WTC11 (cell line): ENCODE measurements at regions not wholly inside any gene's neighbourhood (a gene's known extent, or its start where the extent isn't known, plus 50 kb on each side); places are given as distances from the start of the nearest gene placed in this dataset.

Experiments used
- ATAC-seq: fragments of 200-7000 bp; cut with Tn5 transposase; 2 replicates; pipeline ENCODE4 v1.10.0; 2021; ENCODE audit warnings: mild to moderate bottlenecking, moderate library complexity
- CTCF ChIA-PET: fragments of 300-600 bp; sonication (Branson Sonifier 250); formaldehyde crosslinking; loops from one replicate; lab custom pipeline; 2021; ENCODE audit warnings: antibody characterized with exemption; lab: Charles Lee
- POLR2A ChIA-PET: fragments of 350-600 bp; sonication (Branson Sonifier 250); formaldehyde crosslinking; loops from one replicate; lab custom pipeline; 2021; ENCODE audit warnings: antibody characterized with exemption; lab: Charles Lee
- DNase-seq: peaks from one replicate; pipeline ENCODE4 v3.0.0; 2021; ENCODE audit warnings: low spot score
- H3K27ac Mint-ChIP-seq: 2 replicates; pipeline ENCODE4 v1.8.0; 2021; ENCODE audit warnings: mixed read lengths
- H3K27me3 Mint-ChIP-seq: 2 replicates; pipeline ENCODE4 v1.8.0; 2021; ENCODE audit warnings: low read depth, mild to moderate bottlenecking, moderate library complexity, mixed read lengths
- H3K36me3 Mint-ChIP-seq: 2 replicates; pipeline ENCODE4 v1.8.0; 2021; ENCODE audit warnings: mixed read lengths
- H3K4me1 Mint-ChIP-seq: 2 replicates; pipeline ENCODE4 v1.8.0; 2022; ENCODE audit warnings: mixed read lengths
- H3K4me3 Mint-ChIP-seq: 2 replicates; pipeline ENCODE4 v1.8.0; 2021; ENCODE audit warnings: mild to moderate bottlenecking, moderate library complexity, mixed read lengths
- H3K9me3 Mint-ChIP-seq: 2 replicates; pipeline ENCODE4 v1.8.0; 2021; ENCODE audit warnings: mixed read lengths
- CBFB ChIP-seq: sonication (generic); formaldehyde crosslinking; IDR thresholded peaks from 2 replicates; pipeline ENCODE4 v1.8.1; 2022; ENCODE audit warnings: mild to moderate bottlenecking, low read depth, missing genetic modification reagents
- E2F4 ChIP-seq: sonication (generic); formaldehyde crosslinking; IDR thresholded peaks from 2 replicates; pipeline ENCODE4 v1.8.1; 2022; ENCODE audit warnings: low read depth, mild to moderate bottlenecking, moderate library complexity, missing genetic modification reagents, borderline replicate concordance
- ELF4 ChIP-seq: sonication (generic); formaldehyde crosslinking; IDR thresholded peaks from 2 replicates; pipeline ENCODE4 v1.8.1; 2022; ENCODE audit warnings: low read depth, mild to moderate bottlenecking, moderate library complexity, missing genetic modification reagents
- EMX1 ChIP-seq: fragments of 250-450 bp; sonication (Bioruptor Pico); IDR thresholded peaks from 2 replicates; pipeline ENCODE4 v1.8.0; 2021; ENCODE audit warnings: mild to moderate bottlenecking
- FOXJ3 ChIP-seq: sonication (generic); formaldehyde crosslinking; IDR thresholded peaks from 2 replicates; pipeline ENCODE4 v1.9.0; 2021; ENCODE audit warnings: missing genetic modification reagents, mild to moderate bottlenecking, borderline replicate concordance
- FOXK1 ChIP-seq: sonication (generic); formaldehyde crosslinking; IDR thresholded peaks from 2 replicates; pipeline ENCODE4 v1.8.0; 2022; ENCODE audit warnings: mild to moderate bottlenecking, moderate library complexity, missing genetic modification reagents
- GABPB1 ChIP-seq: sonication (generic); formaldehyde crosslinking; IDR thresholded peaks from 2 replicates; pipeline ENCODE4 v1.8.1; 2023; ENCODE audit warnings: mild to moderate bottlenecking, missing genetic modification reagents
- MAX ChIP-seq: sonication (generic); formaldehyde crosslinking; IDR thresholded peaks from 2 replicates; pipeline ENCODE4 v1.8.0; 2022; ENCODE audit warnings: mild to moderate bottlenecking, missing genetic modification reagents
- MXD4 ChIP-seq: fragments of 250-450 bp; sonication (Bioruptor Pico); IDR thresholded peaks from 2 replicates; pipeline ENCODE4 v1.8.0; 2021; ENCODE audit warnings: mild to moderate bottlenecking, moderate library complexity, borderline replicate concordance
- NFATC4 ChIP-seq: fragments of 250-450 bp; sonication (Bioruptor Pico); IDR thresholded peaks from 2 replicates; pipeline ENCODE4 v1.9.0; 2021; ENCODE audit warnings: mild to moderate bottlenecking
- RELA ChIP-seq: sonication (generic); formaldehyde crosslinking; IDR thresholded peaks from 2 replicates; pipeline ENCODE4 v1.8.1; 2022; ENCODE audit warnings: missing genetic modification reagents, mild to moderate bottlenecking, borderline replicate concordance
- SMAD3 ChIP-seq: sonication (generic); formaldehyde crosslinking; IDR thresholded peaks from 2 replicates; pipeline ENCODE4 v1.8.0; 2022; ENCODE audit warnings: missing genetic modification reagents, mild to moderate bottlenecking, borderline replicate concordance
- SP1 ChIP-seq: sonication (generic); formaldehyde crosslinking; conservative IDR thresholded peaks from 2 replicates; pipeline ENCODE4 v1.8.1; 2022; ENCODE audit warnings: missing genetic modification reagents
- TEAD1 ChIP-seq: sonication (generic); formaldehyde crosslinking; IDR thresholded peaks from 2 replicates; pipeline ENCODE4 v1.8.0; 2022; ENCODE audit warnings: mild to moderate bottlenecking, missing genetic modification reagents
- TP53 ChIP-seq: sonication (generic); formaldehyde crosslinking; IDR thresholded peaks from 2 replicates; pipeline ENCODE4 v1.8.1; 2023; ENCODE audit warnings: mild to moderate bottlenecking, missing genetic modification reagents
- ZMAT4 ChIP-seq: fragments of 250-450 bp; sonication (Bioruptor Pico); IDR thresholded peaks from 2 replicates; pipeline ENCODE4 v1.9.0; 2021; ENCODE audit warnings: mild to moderate bottlenecking
- ZNF138 ChIP-seq: sonication (generic); formaldehyde crosslinking; conservative IDR thresholded peaks from 2 replicates; pipeline ENCODE4 v1.8.1; 2022; ENCODE audit warnings: mild to moderate bottlenecking, moderate library complexity, missing genetic modification reagents
- ZNF263 ChIP-seq: sonication (generic); formaldehyde crosslinking; IDR thresholded peaks from 2 replicates; pipeline ENCODE4 v1.8.1; 2022; ENCODE audit warnings: low read depth, mild to moderate bottlenecking, moderate library complexity, missing genetic modification reagents
- ZNF416 ChIP-seq: fragments of 250-450 bp; sonication (Bioruptor Pico); IDR thresholded peaks from 2 replicates; pipeline ENCODE4 v1.9.0; 2021; ENCODE audit warnings: mild to moderate bottlenecking, inconsistent platforms
- ZNF671 ChIP-seq: fragments of 250-450 bp; sonication (Bioruptor Pico); IDR thresholded peaks from 2 replicates; pipeline ENCODE4 v1.8.0; 2021; ENCODE audit warnings: mild to moderate bottlenecking
- TF ChIP-seq, protein P1 (sequence below): sonication (generic); formaldehyde crosslinking; IDR thresholded peaks from 2 replicates; pipeline ENCODE4 v1.8.0; 2022; ENCODE audit warnings: mild to moderate bottlenecking, missing genetic modification reagents
- TF ChIP-seq, protein P2 (sequence below): sonication (generic); formaldehyde crosslinking; IDR thresholded peaks from 2 replicates; pipeline ENCODE4 v1.8.0; 2023; ENCODE audit warnings: mild to moderate bottlenecking, missing genetic modification reagents
- TF ChIP-seq, protein P3 (sequence below): sonication (generic); formaldehyde crosslinking; IDR thresholded peaks from 2 replicates; pipeline ENCODE4 v1.8.1; 2023; ENCODE audit warnings: mild to moderate bottlenecking, moderate library complexity, missing genetic modification reagents
- TF ChIP-seq, protein P4 (sequence below): fragments of 250-450 bp; sonication (Bioruptor Pico); IDR thresholded peaks from 2 replicates; pipeline ENCODE4 v1.9.0; 2021; ENCODE audit warnings: mild to moderate bottlenecking

DNA sequence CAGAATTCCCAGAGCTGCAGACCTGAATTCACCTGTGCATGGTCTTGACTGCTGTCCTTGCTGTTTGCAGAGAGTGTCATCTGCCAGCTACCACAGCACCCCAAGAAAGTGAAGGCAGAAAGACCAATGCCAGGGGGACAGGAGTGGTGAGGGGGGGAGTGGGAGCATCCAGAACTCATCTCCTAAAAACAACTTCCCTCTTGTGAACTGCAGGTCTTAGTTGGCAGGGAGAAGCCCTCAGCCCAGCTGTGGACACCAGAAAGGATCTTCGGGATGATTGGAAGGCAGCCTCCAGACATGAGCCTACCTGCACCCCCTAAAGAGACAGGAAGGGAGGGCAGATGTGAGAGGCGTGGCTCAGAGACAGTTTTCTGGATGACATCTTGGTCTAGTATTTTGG, 615.8 kb upstream of the MGMT start (continued):
- TF ChIP-seq ZNF263 (CRISPR knock-in tag), result no peak
- TF ChIP-seq RELA (CRISPR knock-in tag), result no peak
- no peak for TF ChIP-seq TEAD1 (CRISPR knock-in tag)
- no peak for TF ChIP-seq TP53
- no peak for TF ChIP-seq NFATC4
- TF ChIP-seq, protein P1, sequence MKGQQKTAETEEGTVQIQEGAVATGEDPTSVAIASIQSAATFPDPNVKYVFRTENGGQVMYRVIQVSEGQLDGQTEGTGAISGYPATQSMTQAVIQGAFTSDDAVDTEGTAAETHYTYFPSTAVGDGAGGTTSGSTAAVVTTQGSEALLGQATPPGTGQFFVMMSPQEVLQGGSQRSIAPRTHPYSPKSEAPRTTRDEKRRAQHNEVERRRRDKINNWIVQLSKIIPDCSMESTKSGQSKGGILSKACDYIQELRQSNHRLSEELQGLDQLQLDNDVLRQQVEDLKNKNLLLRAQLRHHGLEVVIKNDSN (CRISPR knock-in tag), result no peak
- TF ChIP-seq, all 79 proteins: peak for 0

DNA sequence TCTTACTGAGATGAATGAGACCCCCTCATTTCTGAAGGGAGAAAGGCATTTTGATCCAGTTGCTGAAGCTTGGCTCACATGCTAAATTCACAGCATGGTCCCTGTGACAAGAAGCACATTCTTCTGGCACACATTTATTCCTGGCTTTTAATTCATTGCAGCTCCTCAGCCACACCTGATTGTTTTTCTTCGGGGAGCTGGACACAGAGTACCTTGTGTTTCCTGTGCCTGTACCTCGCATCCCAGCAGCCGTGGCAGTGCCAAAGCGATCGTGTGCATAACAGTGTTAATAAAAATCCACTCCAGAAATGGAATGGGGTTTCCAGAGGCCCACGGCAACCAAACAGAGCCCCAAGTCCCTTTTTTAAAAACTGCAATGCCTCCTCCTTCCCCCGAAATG, 615.3 kb upstream of the MGMT start:
- Mint-ChIP-seq H3K36me3 (no peaks in the 10 kb centered on the region), H3K27me3 (no peaks in the 10 kb centered on the region), H3K4me1 (peaks cover 12% of the 10 kb centered on the region), H3K4me3 (no peak overlapping the region), H3K27ac (no peak overlapping the region), H3K9me3 (no peaks in the 10 kb centered on the region)
- ChIA-PET CTCF (no interaction called here), POLR2A (no interaction called here)
- DNase-seq, result no peak
- TF ChIP-seq EMX1 (CRISPR knock-in tag) (no peak), FOXJ3 (CRISPR knock-in tag) (no peak), ELF4 (CRISPR knock-in tag) (no peak), TP53 (no peak), MXD4 (CRISPR knock-in tag) (no peak), SMAD3 (CRISPR knock-in tag) (no peak), FOXK1 (CRISPR knock-in tag) (no peak), ZNF671 (CRISPR knock-in tag) (no peak), MAX (CRISPR knock-in tag) (no peak), ZNF138 (CRISPR knock-in tag) (no peak), GABPB1 (CRISPR knock-in tag) (no peak), SP1 (CRISPR knock-in tag) (no peak), CBFB (CRISPR knock-in tag) (no peak), ZNF416 (no peak), ZMAT4 (CRISPR knock-in tag) (no peak)
- TF ChIP-seq, protein P2, sequence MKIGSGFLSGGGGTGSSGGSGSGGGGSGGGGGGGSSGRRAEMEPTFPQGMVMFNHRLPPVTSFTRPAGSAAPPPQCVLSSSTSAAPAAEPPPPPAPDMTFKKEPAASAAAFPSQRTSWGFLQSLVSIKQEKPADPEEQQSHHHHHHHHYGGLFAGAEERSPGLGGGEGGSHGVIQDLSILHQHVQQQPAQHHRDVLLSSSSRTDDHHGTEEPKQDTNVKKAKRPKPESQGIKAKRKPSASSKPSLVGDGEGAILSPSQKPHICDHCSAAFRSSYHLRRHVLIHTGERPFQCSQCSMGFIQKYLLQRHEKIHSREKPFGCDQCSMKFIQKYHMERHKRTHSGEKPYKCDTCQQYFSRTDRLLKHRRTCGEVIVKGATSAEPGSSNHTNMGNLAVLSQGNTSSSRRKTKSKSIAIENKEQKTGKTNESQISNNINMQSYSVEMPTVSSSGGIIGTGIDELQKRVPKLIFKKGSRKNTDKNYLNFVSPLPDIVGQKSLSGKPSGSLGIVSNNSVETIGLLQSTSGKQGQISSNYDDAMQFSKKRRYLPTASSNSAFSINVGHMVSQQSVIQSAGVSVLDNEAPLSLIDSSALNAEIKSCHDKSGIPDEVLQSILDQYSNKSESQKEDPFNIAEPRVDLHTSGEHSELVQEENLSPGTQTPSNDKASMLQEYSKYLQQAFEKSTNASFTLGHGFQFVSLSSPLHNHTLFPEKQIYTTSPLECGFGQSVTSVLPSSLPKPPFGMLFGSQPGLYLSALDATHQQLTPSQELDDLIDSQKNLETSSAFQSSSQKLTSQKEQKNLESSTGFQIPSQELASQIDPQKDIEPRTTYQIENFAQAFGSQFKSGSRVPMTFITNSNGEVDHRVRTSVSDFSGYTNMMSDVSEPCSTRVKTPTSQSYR (CRISPR knock-in tag), result no peak
- TF ChIP-seq, protein P3, sequence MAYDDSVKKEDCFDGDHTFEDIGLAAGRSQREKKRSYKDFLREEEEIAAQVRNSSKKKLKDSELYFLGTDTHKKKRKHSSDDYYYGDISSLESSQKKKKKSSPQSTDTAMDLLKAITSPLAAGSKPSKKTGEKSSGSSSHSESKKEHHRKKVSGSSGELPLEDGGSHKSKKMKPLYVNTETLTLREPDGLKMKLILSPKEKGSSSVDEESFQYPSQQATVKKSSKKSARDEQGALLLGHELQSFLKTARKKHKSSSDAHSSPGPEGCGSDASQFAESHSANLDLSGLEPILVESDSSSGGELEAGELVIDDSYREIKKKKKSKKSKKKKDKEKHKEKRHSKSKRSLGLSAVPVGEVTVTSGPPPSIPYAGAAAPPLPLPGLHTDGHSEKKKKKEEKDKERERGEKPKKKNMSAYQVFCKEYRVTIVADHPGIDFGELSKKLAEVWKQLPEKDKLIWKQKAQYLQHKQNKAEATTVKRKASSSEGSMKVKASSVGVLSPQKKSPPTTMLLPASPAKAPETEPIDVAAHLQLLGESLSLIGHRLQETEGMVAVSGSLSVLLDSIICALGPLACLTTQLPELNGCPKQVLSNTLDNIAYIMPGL, result no peak
- ATAC-seq, result no peak

DNA sequence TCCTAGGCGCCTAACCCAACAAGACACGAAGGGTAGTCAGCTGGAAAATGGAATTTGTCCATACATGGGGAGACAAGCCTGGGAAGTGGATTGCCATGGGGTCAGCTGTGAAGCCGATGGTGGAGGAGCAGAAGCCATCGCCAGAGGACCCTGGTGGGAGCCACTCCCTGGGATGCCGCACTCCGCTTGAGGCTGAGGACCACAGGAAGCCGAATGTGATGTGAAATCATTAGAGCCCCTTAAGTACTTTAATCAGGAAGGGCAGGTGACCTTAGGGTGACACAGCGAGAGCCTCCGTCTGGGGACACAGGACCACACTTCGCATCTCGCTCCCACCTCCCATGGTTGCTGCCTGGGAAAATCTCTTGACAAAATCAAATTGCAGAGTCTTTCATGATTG, 614.6 kb upstream of the MGMT start:
- Mint-ChIP-seq H3K27me3 (no peaks in the 10 kb centered on the region), H3K36me3 (no peaks in the 10 kb centered on the region), H3K4me1 (peaks cover 12% of the 10 kb centered on the region), H3K27ac (no peak overlapping the region), H3K4me3 (no peak overlapping the region), H3K9me3 (no peaks in the 10 kb centered on the region)
- ChIA-PET POLR2A (no interaction called here), CTCF (no interaction called here)
- ATAC-seq, result no peak
- no peak for DNase-seq
- TF ChIP-seq, protein P4, sequence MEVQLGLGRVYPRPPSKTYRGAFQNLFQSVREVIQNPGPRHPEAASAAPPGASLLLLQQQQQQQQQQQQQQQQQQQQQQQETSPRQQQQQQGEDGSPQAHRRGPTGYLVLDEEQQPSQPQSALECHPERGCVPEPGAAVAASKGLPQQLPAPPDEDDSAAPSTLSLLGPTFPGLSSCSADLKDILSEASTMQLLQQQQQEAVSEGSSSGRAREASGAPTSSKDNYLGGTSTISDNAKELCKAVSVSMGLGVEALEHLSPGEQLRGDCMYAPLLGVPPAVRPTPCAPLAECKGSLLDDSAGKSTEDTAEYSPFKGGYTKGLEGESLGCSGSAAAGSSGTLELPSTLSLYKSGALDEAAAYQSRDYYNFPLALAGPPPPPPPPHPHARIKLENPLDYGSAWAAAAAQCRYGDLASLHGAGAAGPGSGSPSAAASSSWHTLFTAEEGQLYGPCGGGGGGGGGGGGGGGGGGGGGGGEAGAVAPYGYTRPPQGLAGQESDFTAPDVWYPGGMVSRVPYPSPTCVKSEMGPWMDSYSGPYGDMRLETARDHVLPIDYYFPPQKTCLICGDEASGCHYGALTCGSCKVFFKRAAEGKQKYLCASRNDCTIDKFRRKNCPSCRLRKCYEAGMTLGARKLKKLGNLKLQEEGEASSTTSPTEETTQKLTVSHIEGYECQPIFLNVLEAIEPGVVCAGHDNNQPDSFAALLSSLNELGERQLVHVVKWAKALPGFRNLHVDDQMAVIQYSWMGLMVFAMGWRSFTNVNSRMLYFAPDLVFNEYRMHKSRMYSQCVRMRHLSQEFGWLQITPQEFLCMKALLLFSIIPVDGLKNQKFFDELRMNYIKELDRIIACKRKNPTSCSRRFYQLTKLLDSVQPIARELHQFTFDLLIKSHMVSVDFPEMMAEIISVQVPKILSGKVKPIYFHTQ (CRISPR knock-in tag), result no peak
- no peak for TF ChIP-seq GABPB1 (CRISPR knock-in tag)
- TF ChIP-seq E2F4, result no peak
- no peak for TF ChIP-seq ZNF416
